HEK293 (cell line): ENCODE measurements at regions not wholly inside any gene's neighbourhood (a gene's known extent, or its start where the extent isn't known, plus 50 kb on each side); places are given as distances from the start of the nearest gene placed in this dataset.

ENCODE experiments used
- CTCF ChIA-PET: fragments of 350-600 bp; formaldehyde crosslinking; extraction: SDS; loops from one replicate; lab custom pipeline; 2021; ENCODE audit warnings: antibody characterized with exemption; lab: Yijun Ruan, JAX
- POLR2A ChIA-PET: fragments of 300-600 bp; formaldehyde crosslinking; extraction: SDS; loops from one replicate; lab custom pipeline; 2020; ENCODE audit warnings: antibody characterized with exemption, inconsistent platforms; lab: Yijun Ruan, JAX
- H3K27ac ChIP-seq: fragments of 200-500 bp; sonication (Bioruptor generic); 2 replicates; pipeline ENCODE4 v1.5.1; 2014; ENCODE audit warnings: low read depth, low read length, control low read depth, inconsistent platforms; ENCODE audit errors: extremely low read depth
- H3K36me3 ChIP-seq, 2 experiments: fragments of 200-500 bp in 1 of 2; sonication (Bioruptor generic) in 1 of 2; 1 replicate in 1 of 2; 2 replicates in 1 of 2; pipeline ENCODE4 v1.5.1; 2014 to 2017; ENCODE audit warnings: inconsistent platforms in 2 of 2, low read length in 2 of 2; ENCODE audit not compliant: control insufficient read depth in 2 of 2, insufficient read depth in 1 of 2
- H3K4me1 ChIP-seq: fragments of 200-500 bp; sonication (Bioruptor generic); 2 replicates; pipeline ENCODE4 v1.5.1; 2014; ENCODE audit warnings: mild to moderate bottlenecking, low read length, inconsistent platforms; ENCODE audit not compliant: control insufficient read depth, insufficient read depth
- H3K4me3 ChIP-seq: 2 replicates; pipeline ENCODE4 v1.5.1; 2011; ENCODE audit warnings: low read depth, mild to moderate bottlenecking, control low read depth, low read length, moderate library complexity
- H3K9me3 ChIP-seq: fragments of 200-500 bp; sonication (Bioruptor generic); 2 replicates; pipeline ENCODE4 v1.5.1; 2014; ENCODE audit warnings: low read depth, low read length, inconsistent platforms; ENCODE audit not compliant: control insufficient read depth, insufficient read depth
- BCL6B ChIP-seq: fragments of 450-650 bp; formaldehyde crosslinking; IDR thresholded peaks from 2 replicates; pipeline ENCODE4 v1.5.1; 2017; ENCODE audit warnings: missing biosample characterization, missing genetic modification characterization
- ELK4 ChIP-seq: IDR thresholded peaks from 2 replicates; pipeline ENCODE4 v1.6.1; 2011; ENCODE audit warnings: mild to moderate bottlenecking, low read depth, low read length, borderline replicate concordance
- HOXA7 ChIP-seq: sonication (generic); formaldehyde crosslinking; IDR thresholded peaks from 2 replicates; pipeline ENCODE4 v1.8.1; 2022; ENCODE audit warnings: missing genetic modification reagents, borderline replicate concordance
- PATZ1 ChIP-seq: fragments of 450-650 bp; formaldehyde crosslinking; IDR thresholded peaks from 2 replicates; pipeline ENCODE4 v1.5.1; 2016; ENCODE audit warnings: missing biosample characterization, missing genetic modification characterization
- PRDM4 ChIP-seq: fragments of 450-650 bp; formaldehyde crosslinking; IDR thresholded peaks from 2 replicates; pipeline ENCODE4 v1.5.1; 2017; ENCODE audit warnings: missing biosample characterization, missing genetic modification characterization
- REST ChIP-seq: fragments of 450-650 bp; formaldehyde crosslinking; IDR thresholded peaks from 2 replicates; pipeline ENCODE4 v1.5.1; 2016; ENCODE audit warnings: missing biosample characterization, missing genetic modification characterization
- SP3 ChIP-seq: fragments of 450-650 bp; formaldehyde crosslinking; IDR thresholded peaks from 2 replicates; pipeline ENCODE4 v1.5.1; 2016; ENCODE audit warnings: missing biosample characterization, missing genetic modification characterization
- ZBTB7A ChIP-seq: fragments of 450-650 bp; formaldehyde crosslinking; IDR thresholded peaks from 2 replicates; pipeline ENCODE4 v1.5.1; 2016; ENCODE audit warnings: low read depth, missing biosample characterization, missing genetic modification characterization
- ZNF335 ChIP-seq: fragments of 450-650 bp; formaldehyde crosslinking; conservative IDR thresholded peaks from 2 replicates; pipeline ENCODE4 v1.5.1; 2016; ENCODE audit warnings: missing biosample characterization, missing genetic modification characterization
- ZNF624 ChIP-seq: fragments of 450-650 bp; formaldehyde crosslinking; IDR thresholded peaks from 2 replicates; pipeline ENCODE4 v1.5.1; 2017; ENCODE audit warnings: missing biosample characterization, missing genetic modification characterization
- ZNF776 ChIP-seq: fragments of 450-650 bp; formaldehyde crosslinking; IDR thresholded peaks from 2 replicates; pipeline ENCODE4 v1.5.0; 2017; ENCODE audit warnings: missing biosample characterization, missing genetic modification characterization, borderline replicate concordance

GRCh38 chr3:166064476-166064875, 227.3 kb upstream of the BCHE start (continued):
- TF ChIP-seq REST (tag by site-specific recombination) = no peak
- no peak for TF ChIP-seq PATZ1 (tag by site-specific recombination)

GRCh38 chr3:166060789-166061479, 223.7 kb upstream of the BCHE start:
- CTCF ChIA-PET = no interaction called here
- Histone ChIP-seq H3K4me1 (no peaks in the 10 kb centered on the region), H3K36me3 (no peaks in the 10 kb centered on the region), H3K27ac (no peak overlapping the region), H3K4me3 (no peak overlapping the region), H3K9me3 (no peaks in the 10 kb centered on the region)
- TF ChIP-seq HOXA7 (CRISPR knock-in tag) = no peak
- POLR2A ChIA-PET = no interaction called here

- POLR2A ChIA-PET = no interaction called here
- Histone ChIP-seq H3K4me3 (no peak overlapping the region), H3K36me3 (no peaks in the 10 kb centered on the region), H3K27ac (no peak overlapping the region), H3K9me3 (no peaks in the 10 kb centered on the region), H3K4me1 (no peaks in the 10 kb centered on the region)
- no peak for TF ChIP-seq ZBTB7A
- no peak for TF ChIP-seq BCL6B (tag by site-specific recombination)
- TF ChIP-seq SP3 (tag by site-specific recombination) = no peak
- no peak for TF ChIP-seq ZNF776 (tag by site-specific recombination)
- TF ChIP-seq ZNF624 = no peak
- TF ChIP-seq PRDM4 (tag by site-specific recombination) = no peak
- TF ChIP-seq ELK4 = no peak
- no peak for TF ChIP-seq ZNF335
- TF ChIP-seq, all 188 proteins: peak for 0
- CTCF ChIA-PET = interaction anchor here (1.0 kb wide), 1 partner anchor 180 kb away, joined by 4 read pairs; no protein-coding TSS in a partner anchor
These were observed 215.2 kb upstream of the BCHE start for GRCh38 chr3:166052440-166052839.
